GM18498 (cell line): ENCODE measurements at regions not wholly inside any gene's neighbourhood (a gene's known extent, or its start where the extent isn't known, plus 50 kb on each side); places are given as distances from the start of the nearest gene placed in this dataset.
"Not testable (repeated sequence)": the region's sequence is repeated elsewhere in the genome, so short reads cannot be mapped to it uniquely, and the experiment has no call there.

Experiments
- ATAC-seq: cut with Tn5 transposase; IDR thresholded peaks from one replicate; pipeline ENCODE4 v1.9.1; 2021; ENCODE audit warnings: mild to moderate bottlenecking, moderate library complexity; ENCODE audit not compliant: unreplicated experiment

GRCh38 chr2:118577202-118577601 is 270.2 kb downstream of the EN1 start:
- no peak for ATAC-seq

DNA sequence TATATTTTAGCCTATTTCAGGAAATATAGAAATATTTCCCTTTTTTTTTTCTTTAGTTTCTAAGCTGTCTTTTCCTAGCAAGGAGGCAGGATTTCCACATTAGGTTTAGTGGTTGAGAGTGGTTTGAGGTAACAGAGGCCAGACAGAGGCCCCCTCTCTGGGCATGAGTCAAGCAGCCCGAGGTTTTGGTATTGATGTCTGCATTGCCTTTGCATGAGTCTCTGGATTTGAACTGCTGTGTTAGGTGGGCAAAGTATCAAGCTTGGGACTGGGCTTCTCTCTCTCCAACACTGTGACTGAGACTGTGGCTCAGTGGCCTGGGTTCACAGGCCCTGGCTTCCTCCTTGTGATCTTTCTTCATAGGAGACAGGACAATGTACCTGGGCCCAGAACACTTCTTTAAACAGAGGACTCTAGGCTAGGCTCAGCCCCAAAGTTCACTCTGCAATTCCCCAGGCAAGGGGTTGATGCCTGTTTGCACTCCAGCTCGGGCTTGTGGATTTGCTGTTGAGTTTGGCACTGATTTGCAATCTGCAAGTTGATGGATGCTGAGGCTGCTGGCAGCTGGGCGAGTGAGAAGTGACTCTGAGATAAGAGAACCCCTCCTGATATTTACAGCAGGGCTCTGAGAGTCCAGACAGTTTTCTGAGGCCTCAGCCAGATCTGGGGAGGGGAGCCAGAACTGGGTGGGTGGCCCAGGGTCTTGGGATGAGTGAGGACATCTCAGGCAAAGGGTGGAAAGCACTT is 271.2 kb downstream of the EN1 start:
- no peak for ATAC-seq

GRCh38 chr2:118572380-118572779 is 275.1 kb downstream of the EN1 start:
- not testable (repeated sequence) for ATAC-seq

DNA sequence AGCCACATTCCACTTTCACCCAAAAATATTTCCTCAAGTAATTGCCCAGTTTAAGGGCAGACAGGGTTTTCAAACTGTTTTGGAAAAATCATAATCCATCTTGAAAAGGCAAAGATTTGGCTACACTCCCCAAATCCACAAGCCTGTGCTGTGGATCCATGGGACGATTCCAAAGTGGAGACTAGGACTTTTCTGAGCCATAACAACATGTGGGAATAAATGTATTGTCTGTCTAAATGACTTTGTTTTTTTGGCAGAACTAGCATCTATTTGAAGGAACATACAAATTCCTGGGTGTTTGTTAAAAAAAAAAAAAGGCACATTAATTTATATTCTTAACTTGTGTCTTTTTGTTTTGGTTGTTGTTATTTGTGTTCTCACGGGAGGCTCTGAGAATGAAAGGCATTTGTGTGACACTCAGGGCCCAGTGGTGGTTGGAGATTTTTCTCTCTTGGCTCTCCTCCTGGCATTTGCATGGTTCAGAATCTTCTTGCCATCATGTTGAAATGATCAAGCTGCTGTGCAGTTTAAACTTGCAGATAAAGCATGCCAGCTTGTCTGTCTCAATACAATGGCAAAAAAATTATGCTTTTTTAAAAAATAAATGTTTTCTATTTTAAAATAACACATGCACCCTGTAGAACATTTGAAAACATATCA is 277.4 kb downstream of the EN1 start:
- ATAC-seq, result no peak

DNA sequence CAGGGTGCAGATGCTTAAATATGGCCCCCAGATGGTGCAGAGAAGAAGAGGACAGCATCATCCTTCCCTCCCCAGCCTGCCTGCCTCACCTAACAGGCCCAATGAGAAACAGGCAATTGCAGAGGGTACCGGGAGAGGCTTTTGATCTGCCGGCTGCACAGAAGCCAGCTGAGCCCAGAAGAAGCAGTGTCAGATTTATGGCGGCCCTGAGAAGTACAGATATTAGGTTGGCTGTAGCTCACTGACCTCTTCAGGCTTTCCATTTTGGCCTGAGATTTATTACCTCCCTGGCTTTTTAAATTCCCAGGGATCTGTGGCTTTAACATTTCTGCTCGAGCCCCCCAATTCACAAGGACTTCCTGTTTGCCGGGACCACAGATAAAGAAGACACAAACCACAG is 278.7 kb downstream of the EN1 start:
- no peak for ATAC-seq

DNA sequence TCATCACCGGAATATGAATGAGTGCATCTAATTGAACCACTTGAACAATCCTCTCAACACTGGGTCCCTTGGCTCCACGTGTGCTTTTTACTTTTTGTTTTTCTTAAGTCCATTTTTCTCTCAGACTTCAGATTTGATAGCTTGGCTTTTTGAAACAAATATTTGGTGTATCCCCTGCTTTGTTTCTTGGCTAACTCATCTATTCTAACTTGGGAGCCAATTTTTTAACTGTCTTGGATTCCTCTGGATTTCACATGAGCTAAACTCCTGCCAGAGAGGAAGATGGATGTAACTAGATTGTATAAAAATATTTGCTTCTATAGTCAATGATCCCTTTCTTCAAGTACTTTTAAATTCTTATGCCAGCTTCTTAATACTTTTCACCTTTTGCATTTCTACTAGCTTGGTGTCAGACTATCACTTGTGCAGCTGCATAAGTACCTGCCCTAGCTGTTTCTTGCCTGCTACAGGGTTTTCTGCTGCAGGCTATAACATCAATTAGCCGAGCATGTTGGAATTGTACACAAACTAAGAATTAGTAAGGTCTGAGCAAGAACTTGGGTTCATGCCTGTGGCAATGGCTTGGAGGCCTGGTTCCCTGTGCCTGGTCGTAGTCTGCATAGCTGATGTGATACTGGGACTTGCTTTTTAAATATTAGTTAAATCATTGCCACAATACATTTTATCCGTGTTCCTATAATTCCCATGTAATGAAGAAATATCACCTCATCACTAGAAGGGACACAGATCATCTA is 281.5 kb downstream of the EN1 start:
- ATAC-seq, result no peak

DNA sequence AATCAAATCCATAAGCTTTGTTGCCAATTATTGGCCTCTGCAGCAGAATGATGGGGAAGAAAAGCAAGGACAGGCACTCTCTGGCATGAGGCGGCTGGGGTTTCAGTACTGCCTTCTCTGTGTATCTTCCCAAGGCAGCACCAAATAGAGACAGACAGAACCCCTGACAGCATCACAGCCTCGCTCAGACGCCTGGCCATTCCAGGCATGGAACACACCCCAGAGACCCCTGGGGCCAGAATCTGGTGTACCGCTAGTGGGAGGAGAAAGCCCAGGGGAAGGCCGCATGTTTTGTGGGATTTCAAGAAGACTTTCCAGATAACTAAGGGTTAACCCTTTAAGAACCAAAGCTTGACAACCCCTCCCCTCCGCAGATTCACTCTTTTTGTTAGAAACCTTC is 282.1 kb downstream of the EN1 start:
- no peak for ATAC-seq

- no peak for ATAC-seq
Observed at GRCh38 chr2:118562144-118562543, 285.3 kb downstream of the EN1 start.

DNA sequence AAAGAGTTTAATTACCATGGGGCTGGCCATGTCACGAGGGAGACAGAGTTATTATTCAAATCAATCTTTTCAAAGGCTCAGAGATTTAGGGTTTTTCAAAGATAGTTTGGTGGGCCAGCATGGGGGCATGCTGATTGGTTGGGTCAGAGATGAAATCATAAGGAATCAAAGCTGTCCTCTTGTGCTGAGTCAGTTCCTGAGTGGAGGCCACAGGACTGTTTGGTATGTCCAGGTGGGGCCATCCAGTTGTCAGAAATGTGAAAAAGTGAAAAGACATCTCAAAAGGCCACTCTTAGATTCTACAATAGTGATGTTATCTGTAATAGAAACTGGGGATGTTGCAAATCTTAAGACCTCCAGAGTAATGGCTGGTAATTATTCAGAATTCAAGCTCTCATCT is 288.6 kb downstream of the EN1 start:
- no peak for ATAC-seq

DNA sequence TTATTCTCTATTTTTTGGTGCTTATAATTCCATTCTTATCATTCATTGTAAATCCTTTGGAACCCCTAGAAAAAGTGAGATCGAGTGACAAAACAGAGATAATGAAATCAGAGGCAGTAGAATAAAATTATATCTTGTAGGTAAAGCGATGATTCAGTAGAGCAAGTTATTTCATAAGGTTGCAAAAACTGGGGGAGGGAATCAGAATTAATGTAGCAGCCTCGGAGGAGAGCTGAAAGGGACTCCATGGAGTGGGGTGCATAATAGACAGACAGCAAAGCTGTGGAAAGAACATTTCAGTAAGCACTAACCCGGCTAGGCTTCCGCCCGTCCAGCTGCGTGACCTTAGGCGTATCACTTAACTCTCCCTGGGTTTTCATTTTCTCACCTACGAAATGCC is 289.7 kb downstream of the EN1 start:
- no peak for ATAC-seq

DNA sequence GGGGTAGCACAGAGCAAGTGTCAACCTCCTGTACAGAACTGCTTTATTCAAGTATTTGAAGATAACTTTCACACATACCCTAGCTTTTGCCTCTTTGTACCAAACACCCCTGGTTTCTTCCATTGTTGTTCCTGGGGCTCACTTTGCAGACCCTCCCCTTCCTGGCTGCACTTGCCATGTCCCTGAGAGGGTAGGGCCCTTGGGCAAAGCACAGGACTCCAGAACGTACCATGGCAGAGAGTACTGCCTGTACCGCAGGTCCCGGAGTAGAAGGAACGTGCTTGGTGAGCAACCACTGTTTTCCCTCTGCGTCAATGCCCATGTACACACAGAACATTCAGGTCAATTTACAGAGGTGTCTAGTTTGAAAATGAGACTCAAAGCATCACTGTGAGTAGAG is 290.4 kb downstream of the EN1 start:
- ATAC-seq, result no peak

DNA sequence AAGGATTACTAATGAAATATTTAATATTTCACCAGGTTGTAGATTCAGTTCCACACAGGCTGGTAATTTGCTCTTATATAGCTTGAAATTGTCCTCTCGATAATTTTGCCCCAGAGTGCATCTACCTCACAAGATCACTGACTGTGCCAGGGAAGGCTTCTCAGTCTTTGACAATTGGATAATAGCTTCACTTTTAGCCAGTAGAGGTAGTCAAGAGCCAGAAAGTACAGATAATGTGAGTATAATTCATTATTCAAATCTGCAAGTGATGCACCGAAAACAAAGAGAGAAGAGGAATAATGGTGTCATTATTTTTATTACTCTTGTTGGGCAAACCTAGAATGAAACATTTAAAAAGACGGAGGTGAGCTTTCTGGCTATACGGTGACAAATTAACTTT is 292.8 kb downstream of the EN1 start:
- no peak for ATAC-seq

- no peak for ATAC-seq
Observed at GRCh38 chr2:118549503-118549902, 297.9 kb downstream of the EN1 start.

GRCh38 chr2:118548880-118549488 is 298.5 kb downstream of the EN1 start:
- ATAC-seq, result no peak

DNA sequence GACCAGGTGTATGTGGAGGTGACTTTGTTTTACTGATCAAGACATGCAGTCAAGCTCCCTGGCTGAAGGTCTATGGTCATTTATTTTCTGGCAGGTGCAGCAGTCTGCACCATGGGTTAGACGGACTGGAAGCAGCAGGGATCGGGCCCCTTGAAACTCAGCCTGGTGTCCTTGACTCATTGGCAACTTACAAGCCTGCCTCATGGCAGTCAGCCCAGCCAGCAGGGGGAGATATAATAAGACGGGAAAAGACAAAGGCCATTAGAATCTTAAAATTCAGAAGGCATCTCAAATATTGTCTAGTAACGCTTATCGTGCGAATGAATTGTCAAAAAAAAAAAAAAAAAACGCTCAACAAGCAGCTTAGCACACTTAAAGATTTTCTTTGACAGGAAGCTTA is 308.2 kb downstream of the EN1 start:
- ATAC-seq, result no peak

DNA sequence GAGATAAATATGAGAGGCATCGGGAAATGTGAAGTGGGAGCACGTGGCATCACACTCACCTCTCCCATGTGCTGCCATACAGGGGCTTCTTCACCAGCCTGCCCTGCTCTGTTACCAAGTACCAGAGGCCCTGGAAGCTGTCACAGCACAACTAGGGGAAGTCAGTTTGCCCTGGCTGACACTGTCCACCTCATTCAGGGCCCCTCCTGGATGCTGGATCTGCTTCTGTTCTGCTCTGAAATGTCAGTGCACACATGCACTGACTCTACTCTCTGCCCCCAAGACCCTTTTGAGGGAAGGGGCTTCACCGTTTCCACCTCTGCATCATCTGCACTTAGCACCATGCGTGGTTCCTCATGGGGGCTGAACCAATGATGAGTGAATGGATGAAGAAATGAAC is 311.1 kb downstream of the EN1 start:
- no peak for ATAC-seq

DNA sequence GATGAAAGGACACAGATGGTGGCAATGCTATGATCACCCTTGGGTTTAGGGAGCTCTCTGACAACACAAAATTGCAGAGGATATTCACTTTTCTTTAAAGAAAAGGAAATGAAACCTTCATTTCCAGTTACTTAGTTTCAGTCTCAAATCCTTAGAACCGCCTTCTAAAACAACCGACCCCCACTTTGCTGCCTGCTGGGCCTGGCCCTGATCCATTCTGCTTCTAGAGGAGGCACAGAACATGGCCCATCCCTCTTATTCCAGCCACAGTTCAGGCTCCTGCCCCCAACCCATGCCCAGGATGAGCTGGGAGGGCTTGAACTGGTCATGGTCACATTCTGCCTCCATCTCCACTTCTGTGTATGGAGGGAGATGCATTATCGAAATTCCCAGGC is 311.6 kb downstream of the EN1 start:
- ATAC-seq, result no peak

DNA sequence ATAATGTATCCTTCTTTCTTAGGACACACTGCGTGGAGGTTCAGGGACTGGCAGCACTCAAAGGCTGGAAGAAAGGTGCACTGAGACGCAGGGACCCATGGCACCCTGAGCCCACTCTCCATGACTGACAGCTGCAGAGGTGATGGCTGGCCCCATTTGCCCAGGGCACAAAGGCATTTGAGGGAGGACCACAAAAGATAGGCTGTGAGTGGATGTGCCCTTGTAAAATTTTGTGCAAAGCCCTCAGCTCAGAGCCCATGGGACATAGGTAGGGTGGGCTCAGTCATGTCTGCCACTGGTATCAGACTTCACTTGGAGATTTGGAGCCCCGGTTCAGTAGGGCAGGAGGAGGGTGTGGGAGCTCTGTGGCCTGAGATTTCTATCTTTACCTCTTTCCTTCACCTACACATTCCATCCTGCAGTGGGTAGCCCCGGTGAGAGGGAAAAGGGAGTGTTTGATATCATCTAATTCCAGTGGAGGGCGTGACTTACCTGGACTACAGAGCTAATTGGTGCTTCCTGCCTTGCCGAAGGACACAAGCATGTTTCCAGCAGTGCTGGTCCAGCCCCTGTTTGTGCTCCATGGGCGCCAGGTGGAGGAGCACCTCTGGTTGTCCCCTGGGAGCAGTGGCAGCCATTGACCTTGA is 312.2 kb downstream of the EN1 start:
- ATAC-seq, result no peak

GRCh38 chr2:118530976-118531375 is 316.5 kb downstream of the EN1 start:
- ATAC-seq, result no peak

DNA sequence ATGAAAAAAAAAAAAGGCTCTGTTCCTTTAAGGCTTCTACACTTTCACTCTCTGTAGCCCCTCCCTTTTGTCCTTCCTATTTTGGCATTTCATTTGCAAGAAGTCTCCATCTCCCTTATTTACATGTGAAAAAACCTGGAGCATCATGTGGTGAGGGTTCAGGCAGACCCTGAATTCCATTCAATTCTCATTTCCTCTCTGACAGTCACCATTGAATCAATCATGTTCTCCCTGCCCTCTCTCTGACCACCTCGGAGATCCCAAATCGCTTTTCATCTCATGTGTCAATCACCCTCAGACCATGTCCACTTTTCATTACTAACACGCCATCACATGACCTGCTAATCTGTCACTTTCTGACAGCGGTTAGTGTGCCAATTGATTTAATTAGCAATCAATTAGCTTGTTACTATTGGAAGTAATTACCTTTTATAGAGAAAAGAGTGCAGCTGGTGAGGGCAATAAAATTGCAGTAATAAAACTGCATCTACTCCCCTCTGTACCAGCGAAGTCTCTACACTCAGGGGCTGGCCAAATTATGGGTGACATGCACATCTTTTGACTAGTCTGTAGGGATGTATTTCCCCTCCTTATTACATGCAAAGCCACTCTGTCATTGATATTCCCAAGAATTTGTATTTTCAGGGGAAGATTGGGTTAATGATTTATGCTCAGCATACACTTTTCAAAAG is 317.4 kb downstream of the EN1 start:
- no peak for ATAC-seq

GRCh38 chr2:118527571-118527970 is 319.9 kb downstream of the EN1 start:
- no peak for ATAC-seq
